Activated T-cell treated with anti-CD3 and anti-CD28 coated beads for 24 hours (primary cell): ENCODE measurements at regions not wholly inside any gene's neighbourhood (a gene's known extent, or its start where the extent isn't known, plus 50 kb on each side); places are given as distances from the start of the nearest gene placed in this dataset.
"Not testable (repeated sequence)": the region's sequence is repeated elsewhere in the genome, so short reads cannot be mapped to it uniquely, and the experiment has no call there.

Experiments used
- DNase-seq: peaks from one replicate; pipeline ENCODE4 v3.0.0-alpha.2; 2020; ENCODE audit warnings: low read depth

DNA sequence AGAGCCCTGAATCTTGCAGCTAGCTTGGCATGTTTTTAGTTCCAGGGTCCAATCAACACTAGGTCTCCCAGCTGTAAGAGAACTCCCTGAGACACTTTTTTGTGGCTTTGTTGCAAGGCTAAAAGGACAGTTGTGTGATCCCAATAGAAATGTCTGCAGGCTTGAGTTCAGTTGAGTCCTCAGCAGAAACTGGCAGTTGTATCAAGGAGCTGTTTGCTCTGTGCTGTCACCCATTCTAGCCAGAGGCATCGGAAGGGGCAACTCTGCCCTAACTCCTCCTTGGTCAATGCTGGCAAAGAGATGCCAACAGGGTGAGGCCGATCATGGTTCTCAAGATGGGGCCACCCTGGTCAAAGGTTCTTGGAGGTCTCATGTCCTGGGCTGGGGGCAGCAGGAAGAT, 224.1 kb downstream of the BUB3 start:
- no peak for DNase-seq

GRCh38 chr10:123379156-123379555, 225.0 kb downstream of the BUB3 start:
- DNase-seq = no peak

GRCh38 chr10:123380491-123381085, 226.4 kb downstream of the BUB3 start:
- DNase-seq = no peak

GRCh38 chr10:123381224-123381623, 227.0 kb downstream of the BUB3 start:
- no peak for DNase-seq

DNA sequence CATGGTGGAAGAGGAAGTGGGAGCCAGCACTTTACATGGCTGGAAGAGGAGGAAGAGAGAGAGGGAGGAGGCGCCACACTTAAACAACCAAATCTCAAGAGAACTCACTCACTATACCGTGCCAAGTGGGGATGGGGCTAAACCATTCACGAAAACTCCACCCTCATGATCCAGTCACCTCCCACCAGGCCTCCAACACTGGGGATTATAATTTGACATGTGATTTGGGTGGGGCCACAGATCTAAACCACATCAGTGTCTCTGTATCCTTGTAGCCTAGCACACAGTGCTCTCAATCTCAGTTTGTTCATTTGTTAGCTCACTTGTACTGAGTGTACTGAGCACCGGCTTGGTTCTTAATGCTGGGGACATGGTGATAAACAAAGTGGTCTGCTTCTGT, 228.3 kb downstream of the BUB3 start:
- no peak for DNase-seq

GRCh38 chr10:123385508-123386080, 231.4 kb downstream of the BUB3 start:
- no peak for DNase-seq

GRCh38 chr10:123389520-123389919, 235.3 kb downstream of the BUB3 start:
- DNase-seq = no peak

DNA sequence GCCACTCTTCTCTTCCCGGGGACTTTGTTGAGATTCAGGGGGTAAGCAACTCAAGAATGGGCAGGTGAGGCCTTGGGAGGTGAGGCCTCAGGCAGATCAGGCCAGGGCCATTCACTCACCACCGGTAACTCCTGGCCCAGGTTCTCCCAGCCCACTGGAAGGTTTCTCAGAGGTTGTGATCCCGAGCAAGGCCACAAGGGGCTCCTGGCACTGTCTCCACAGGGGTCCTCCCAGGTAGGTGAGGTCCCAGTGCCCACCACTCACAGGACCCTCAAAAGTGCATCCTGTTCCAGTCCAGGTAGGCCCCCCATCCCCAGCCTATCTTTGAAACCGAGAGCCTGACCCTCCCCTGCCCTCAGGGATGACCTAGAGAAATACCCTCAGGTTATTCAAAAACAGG, 236.1 kb downstream of the BUB3 start:
- no peak for DNase-seq

DNA sequence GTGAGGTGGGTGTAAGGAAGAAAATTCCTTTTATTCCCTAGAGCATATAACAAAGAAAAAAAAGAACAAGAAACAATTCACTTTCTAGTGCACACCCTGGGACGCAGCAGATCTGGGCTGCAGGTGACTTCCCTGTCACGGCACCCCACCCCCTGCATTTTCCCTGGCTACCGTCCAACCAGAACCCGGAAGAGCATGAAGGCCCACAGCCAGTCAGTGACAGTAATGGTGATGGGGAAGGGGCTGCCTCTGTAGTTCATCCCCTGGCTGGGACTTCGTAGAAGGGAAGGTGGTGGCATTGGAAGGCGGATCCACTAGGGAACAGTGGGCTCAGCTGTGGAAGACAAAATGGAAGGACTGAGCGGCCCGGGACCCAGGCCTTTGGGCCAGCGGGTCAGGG, 236.7 kb downstream of the BUB3 start:
- no peak for DNase-seq

GRCh38 chr10:123391275-123392028, 237.2 kb downstream of the BUB3 start:
- DNase-seq = no peak

- no peak for DNase-seq
Observed at GRCh38 chr10:123392182-123392963, 238.2 kb downstream of the BUB3 start.

- no peak for DNase-seq
Observed at GRCh38 chr10:123393170-123393569, 239.0 kb downstream of the BUB3 start.

GRCh38 chr10:123394382-123394781, 240.2 kb downstream of the BUB3 start:
- no peak for DNase-seq

GRCh38 chr10:123395234-123395633, 241.0 kb downstream of the BUB3 start:
- not testable (repeated sequence) for DNase-seq

DNA sequence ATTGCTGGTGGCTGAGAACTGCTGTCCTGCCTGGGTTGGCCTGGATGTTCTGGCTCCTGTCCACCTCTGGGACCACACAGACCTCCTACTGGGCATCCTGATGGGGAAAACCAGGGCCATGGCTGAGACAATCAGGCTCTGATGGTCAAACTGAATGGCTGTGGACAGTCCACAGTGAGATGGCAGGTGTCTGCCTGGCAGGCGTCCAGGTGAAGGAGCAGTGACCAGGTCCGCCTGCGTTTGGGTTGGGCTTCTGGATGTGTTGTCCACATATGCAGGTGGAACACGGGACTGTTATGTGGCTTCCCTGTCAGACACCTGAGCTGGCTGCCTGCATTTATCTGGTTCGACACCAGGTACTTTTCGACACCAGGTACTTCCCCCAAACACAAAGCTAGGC, 241.7 kb downstream of the BUB3 start:
- no peak for DNase-seq

DNA sequence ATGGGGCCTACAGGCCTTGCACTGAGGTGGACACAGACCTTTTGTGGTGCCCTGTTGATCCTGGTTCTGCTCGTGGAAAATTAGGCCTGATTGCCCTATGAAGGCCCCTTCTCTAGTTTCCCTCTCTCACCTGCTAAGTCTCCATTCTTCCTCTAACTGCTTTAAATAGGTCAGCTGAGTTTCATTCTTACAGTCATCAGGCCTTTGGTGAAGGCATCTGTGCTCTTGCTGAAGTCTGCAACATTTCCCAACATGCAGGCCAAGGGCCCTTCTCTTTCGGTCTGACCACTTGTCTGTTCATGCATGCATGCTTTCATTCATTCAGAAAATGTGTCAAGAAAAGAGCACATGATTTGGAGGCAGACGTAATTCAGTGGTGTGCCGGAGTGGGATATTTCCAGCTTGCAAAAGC, 244.0 kb downstream of the BUB3 start:
- DNase-seq = no peak

DNA sequence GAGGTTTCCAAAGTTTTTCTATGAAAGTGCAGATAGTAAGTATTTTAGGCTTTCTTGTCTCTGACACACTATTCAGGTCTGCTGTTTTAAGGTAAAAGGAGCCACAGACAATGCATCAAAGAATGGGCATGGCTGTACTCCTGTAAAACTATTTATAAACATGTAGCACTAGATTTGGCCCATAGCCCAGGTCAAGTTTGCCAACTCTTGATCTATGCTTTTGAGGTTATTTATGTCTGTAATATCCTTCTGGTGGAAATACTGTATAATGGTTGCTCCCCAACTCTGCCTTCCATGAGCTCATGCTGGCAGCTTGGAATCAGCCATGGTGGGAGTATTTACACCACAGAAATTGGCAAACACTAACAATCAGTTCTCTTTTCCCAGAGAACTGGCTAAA, 244.6 kb downstream of the BUB3 start:
- no peak for DNase-seq

DNA sequence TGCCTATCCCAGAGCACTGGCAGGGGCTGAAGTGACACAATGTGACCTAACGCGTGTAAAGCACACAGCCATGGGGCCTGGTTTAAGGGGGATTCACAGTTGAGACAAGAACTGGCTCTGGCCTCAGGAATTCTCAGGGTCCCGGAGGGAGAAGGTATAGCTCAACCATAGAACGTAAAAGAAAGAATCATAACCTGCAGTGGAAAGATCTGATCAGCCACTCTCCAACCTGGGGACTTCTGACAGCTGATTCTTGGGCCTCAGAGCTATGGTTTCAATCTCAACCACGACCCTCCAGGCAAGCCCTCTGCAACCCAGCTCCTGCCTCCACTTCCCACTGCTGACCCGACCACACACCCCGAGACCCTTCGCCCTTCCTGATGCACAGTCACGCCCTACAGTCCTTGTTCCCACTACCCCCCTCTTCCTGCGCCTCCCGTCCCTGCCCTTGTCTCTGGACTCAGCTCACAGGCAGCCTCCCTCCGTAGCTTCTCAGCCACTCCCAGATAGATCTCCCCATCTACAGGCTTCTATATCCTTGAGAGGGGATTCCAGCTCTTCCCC, 245.2 kb downstream of the BUB3 start:
- DNase-seq = no peak

DNA sequence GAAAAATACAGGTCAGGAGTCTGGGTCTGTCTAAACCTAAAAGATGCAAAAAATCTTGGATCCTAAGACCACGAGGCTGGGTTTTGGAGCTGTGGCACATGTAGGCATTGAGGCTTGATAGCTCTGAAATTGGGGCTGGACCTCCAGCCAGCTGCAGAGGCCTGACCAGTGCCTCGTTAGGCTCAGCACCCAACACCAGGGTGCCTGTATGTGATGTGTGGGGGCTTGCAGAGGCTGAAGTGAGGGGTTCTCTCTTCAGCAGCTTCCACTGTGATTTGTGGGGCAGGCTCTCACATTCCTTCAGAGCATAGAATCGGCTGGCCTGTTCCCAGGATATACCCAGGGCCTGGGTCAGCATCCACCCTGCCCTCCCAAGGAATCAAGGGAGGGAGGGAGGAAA, 247.8 kb downstream of the BUB3 start:
- DNase-seq = no peak

- no peak for DNase-seq
Observed at GRCh38 chr10:123402656-123403055, 248.5 kb downstream of the BUB3 start.

GRCh38 chr10:123404357-123404756, 250.2 kb downstream of the BUB3 start:
- DNase-seq = no peak

DNA sequence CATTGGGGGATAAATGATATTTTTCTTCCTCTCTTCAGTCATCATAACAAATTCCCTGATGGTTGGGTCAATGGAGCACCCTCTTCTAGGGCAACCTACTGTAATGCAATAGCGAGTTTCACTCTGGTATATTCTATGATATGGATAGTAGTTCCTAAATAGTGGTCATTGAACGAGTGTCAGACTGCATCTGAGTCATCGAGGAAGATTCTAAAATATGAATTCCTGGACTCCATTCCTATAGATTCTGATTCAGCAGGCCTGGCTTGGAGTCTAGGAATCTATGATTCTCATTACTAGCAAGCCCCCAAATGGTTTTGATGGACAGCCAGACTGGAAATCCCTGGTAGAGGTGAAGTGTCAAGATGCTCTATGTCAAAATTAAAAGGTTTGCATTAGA, 254.5 kb downstream of the BUB3 start:
- no peak for DNase-seq

GRCh38 chr10:123409426-123409825, 255.2 kb downstream of the BUB3 start:
- no peak for DNase-seq
